Sigmoid colon (tissue), 6 donors: ENCODE measurements at regions not wholly inside any gene's neighbourhood (a gene's known extent, or its start where the extent isn't known, plus 50 kb on each side); places are given as distances from the start of the nearest gene placed in this dataset.

ENCODE experiments used
- DNase-seq: peaks from one replicate; pipeline ENCODE4 v3.0.0-alpha.2; 2019
- H3K27ac ChIP-seq, 4 donors: fragments of 200-600 bp; sonication (generic); one replicate each; pipeline ENCODE4 v1.5.1; 2016 to 2019; ENCODE audit warnings: mild to moderate bottlenecking in 1 of 4
- H3K27me3 ChIP-seq, 3 donors: fragments of 200-600 bp; sonication (generic); one replicate each; pipeline ENCODE4 v1.5.1; 2019; ENCODE audit warnings: mild to moderate bottlenecking in 1 of 3
- H3K36me3 ChIP-seq, 4 donors: fragments of 200-600 bp; sonication (generic); one replicate each; pipeline ENCODE4 v1.5.1; 2016 to 2019
- H3K4me1 ChIP-seq, 4 donors: fragments of 200-600 bp; sonication (generic); one replicate each; pipeline ENCODE4 v1.5.1; 2017 to 2019
- H3K4me3 ChIP-seq, 4 donors: fragments of 200-600 bp; sonication (generic); one replicate each; pipeline ENCODE4 v1.5.1; 2017 to 2019; ENCODE audit warnings: mild to moderate bottlenecking in 2 of 4, moderate library complexity in 1 of 4
- H3K9me3 ChIP-seq, 4 donors: fragments of 200-600 bp in 3 of 4; sonication (generic) in 3 of 4; one replicate each; pipeline versions ENCODE4 v1.5.1 to v1.6.1; 2013 to 2019
- EP300 ChIP-seq, 4 donors: sonication (generic); formaldehyde crosslinking; IDR thresholded peaks; one replicate each; pipeline ENCODE4 v1.6.1; 2017; ENCODE audit warnings: antibody characterized with exemption in 4 of 4
- POLR2A ChIP-seq, 2 donors: fragments of 450-650 bp; IDR thresholded peaks; one replicate each; pipeline ENCODE4 v1.6.1; 2016; ENCODE audit warnings: antibody characterized with exemption in 2 of 2, mild to moderate bottlenecking in 2 of 2, moderate library complexity in 2 of 2
- POLR2AphosphoS5 ChIP-seq, 4 donors: sonication (generic); formaldehyde crosslinking; IDR thresholded peaks; one replicate each; pipeline ENCODE4 v1.6.1; 2017; ENCODE audit warnings: antibody characterized with exemption in 4 of 4
- WGBS, 2 donors: extraction: QIAGEN DNeasy Blood & Tissue Kit; methylation state at CpG; one replicate each; pipeline ENCODE4 v1.1.7; 2013; 5-methylcytosine and 5-hydroxymethylcytosine counted together
- intact Hi-C: fragments of 100-400 bp; cut with DNase I; formaldehyde crosslinking; loops from one replicate; pipeline ENCODE4 v1.15.1; 2023
- TF ChIP-seq, protein P1 (sequence below), 4 experiments: fragments of 450-650 bp in 3 of 4; fragments of 200-600 bp in 1 of 4; IDR thresholded peaks; one replicate each; pipeline ENCODE4 v1.5.1; 2016 to 2019; ENCODE audit warnings: antibody characterized with exemption in 4 of 4, mild to moderate bottlenecking in 3 of 4, moderate library complexity in 2 of 4
- donor health status: healthy with polysubstance abuse.
- donor health status: healthy.

GRCh38 chr1:194707074-194707473, 1520.7 kb upstream of the B3GALT2 start:
- intact Hi-C loops: no loop called here
- Histone ChIP-seq H3K27ac (no peak overlapping the region), H3K27me3 (no peaks in the 10 kb centered on the region), H3K9me3 (no peaks in the 10 kb centered on the region), H3K4me3 (no peak overlapping the region), H3K4me1 (no peaks in the 10 kb centered on the region), H3K36me3 (no peaks in the 10 kb centered on the region)
- WGBS, 2 donors: 88 to 92% methylated on average over 6 of the region's 6 CpGs
- DNase-seq: no peak
- TF ChIP-seq POLR2A (IDR thresholded peaks at IDR 0.05) (no peak), POLR2AphosphoS5 (IDR thresholded peaks at IDR 0.05) (no peak), EP300 (IDR thresholded peaks at IDR 0.05) (no peak)
- TF ChIP-seq, protein P1, sequence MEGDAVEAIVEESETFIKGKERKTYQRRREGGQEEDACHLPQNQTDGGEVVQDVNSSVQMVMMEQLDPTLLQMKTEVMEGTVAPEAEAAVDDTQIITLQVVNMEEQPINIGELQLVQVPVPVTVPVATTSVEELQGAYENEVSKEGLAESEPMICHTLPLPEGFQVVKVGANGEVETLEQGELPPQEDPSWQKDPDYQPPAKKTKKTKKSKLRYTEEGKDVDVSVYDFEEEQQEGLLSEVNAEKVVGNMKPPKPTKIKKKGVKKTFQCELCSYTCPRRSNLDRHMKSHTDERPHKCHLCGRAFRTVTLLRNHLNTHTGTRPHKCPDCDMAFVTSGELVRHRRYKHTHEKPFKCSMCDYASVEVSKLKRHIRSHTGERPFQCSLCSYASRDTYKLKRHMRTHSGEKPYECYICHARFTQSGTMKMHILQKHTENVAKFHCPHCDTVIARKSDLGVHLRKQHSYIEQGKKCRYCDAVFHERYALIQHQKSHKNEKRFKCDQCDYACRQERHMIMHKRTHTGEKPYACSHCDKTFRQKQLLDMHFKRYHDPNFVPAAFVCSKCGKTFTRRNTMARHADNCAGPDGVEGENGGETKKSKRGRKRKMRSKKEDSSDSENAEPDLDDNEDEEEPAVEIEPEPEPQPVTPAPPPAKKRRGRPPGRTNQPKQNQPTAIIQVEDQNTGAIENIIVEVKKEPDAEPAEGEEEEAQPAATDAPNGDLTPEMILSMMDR (IDR thresholded peaks at IDR 0.05): no peak

- TF ChIP-seq, protein P1 (IDR thresholded peaks at IDR 0.05): no peak
- TF ChIP-seq EP300 (IDR thresholded peaks at IDR 0.05) (no peak), POLR2A (IDR thresholded peaks at IDR 0.05) (no peak), POLR2AphosphoS5 (IDR thresholded peaks at IDR 0.05) (no peak)
- Histone ChIP-seq H3K36me3 (no peaks in the 10 kb centered on the region), H3K9me3 (no peaks in the 10 kb centered on the region), H3K4me1 (no peaks in the 10 kb centered on the region), H3K27me3 (no peaks in the 10 kb centered on the region), H3K4me3 (no peak overlapping the region), H3K27ac (no peak overlapping the region)
- intact Hi-C loops: no loop called here
- DNase-seq: no peak
- WGBS, 2 donors: 68 to 76% methylated on average over 3 of the region's 3 CpGs
Measured at GRCh38 chr1:194705123-194705854, 1518.9 kb upstream of the B3GALT2 start.

DNA sequence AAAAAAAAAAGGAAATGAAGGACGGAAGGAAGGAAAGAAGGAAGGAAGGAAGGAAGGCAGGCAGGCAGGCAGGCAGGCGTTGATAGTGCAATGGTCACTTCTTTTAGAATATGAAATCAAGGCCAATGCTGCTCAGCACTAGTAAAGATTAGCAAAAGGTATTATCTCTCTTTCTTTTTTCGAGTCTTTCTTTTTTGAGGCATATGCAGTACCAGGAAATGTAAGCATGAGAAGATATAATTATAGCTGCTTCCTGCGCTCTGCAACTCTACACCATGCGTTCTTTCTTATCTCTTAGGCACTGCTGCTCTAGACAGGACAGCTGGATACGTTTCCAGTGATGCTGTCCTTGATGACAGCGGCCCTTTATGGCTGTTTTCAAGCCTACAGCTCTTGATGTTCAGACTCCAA, 1512.5 kb upstream of the B3GALT2 start:
- Histone ChIP-seq H3K4me1 (no peaks in the 10 kb centered on the region), H3K9me3 (no peaks in the 10 kb centered on the region), H3K27ac (no peak overlapping the region), H3K36me3 (no peaks in the 10 kb centered on the region), H3K4me3 (no peak overlapping the region), H3K27me3 (no peaks in the 10 kb centered on the region)
- intact Hi-C loops: no loop called here
- 67 to 71% methylated on average over 7 of the region's 7 CpGs for WGBS, 2 donors
- no peak for TF ChIP-seq EP300 (IDR thresholded peaks at IDR 0.05)
- no peak for TF ChIP-seq POLR2AphosphoS5 (IDR thresholded peaks at IDR 0.05)
- no peak for TF ChIP-seq POLR2A (IDR thresholded peaks at IDR 0.05)
- TF ChIP-seq, protein P1 (IDR thresholded peaks at IDR 0.05): no peak
- no peak for DNase-seq

DNA sequence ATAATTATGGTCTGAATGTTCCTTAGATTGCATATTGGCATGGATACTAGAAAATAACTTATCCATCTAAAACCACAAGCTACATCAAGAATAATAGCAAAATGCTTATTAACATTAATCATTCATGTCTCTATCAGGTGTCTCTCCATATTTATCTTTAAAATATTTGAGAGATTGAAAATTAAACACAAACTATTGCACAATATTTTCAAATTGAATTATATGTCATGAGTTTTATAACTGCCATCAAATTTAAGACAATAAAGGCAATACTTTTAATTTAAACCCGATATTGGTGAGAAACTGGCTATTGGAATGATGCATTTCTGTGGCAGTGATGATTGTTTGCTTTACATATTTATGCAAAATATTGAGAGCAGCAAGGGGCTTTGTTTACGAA, 1506.8 kb upstream of the B3GALT2 start:
- no peaks in the 10 kb centered on the region for H3K9me3 ChIP-seq
- TF ChIP-seq, protein P1 (IDR thresholded peaks at IDR 0.05): no peak
- TF ChIP-seq POLR2AphosphoS5 (IDR thresholded peaks at IDR 0.05): no peak
- no peak for TF ChIP-seq EP300 (IDR thresholded peaks at IDR 0.05)
- TF ChIP-seq POLR2A (IDR thresholded peaks at IDR 0.05): no peak
- no peaks in the 10 kb centered on the region for H3K36me3 ChIP-seq
- no peaks in the 10 kb centered on the region for H3K27me3 ChIP-seq
- WGBS, 2 donors: 79 to 81% methylated on average over 2 of the region's 2 CpGs
- H3K4me1 ChIP-seq: no peaks in the 10 kb centered on the region
- intact Hi-C loops: no loop called here
- H3K27ac ChIP-seq: no peak overlapping the region
- no peak overlapping the region for H3K4me3 ChIP-seq
- DNase-seq: no peak

DNA sequence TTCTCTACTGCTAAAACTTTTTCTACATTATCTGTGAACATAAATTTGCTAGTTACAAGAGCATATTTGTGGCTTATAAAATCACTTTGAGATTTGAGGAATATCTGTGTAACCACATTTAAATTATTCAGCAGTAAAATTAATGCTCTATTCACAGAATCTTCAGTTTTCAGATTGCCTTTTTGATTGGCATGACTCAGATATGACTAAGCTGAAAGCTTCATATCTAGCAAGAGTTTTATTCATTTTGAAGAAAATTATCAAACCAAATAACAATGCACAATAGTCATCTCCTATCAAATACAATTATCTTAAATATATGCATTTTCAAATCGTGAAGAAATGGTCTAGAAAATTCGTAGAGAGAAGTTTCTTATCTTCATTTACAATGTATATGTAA, 1498.2 kb upstream of the B3GALT2 start:
- no peaks in the 10 kb centered on the region for H3K4me1 ChIP-seq
- H3K36me3 ChIP-seq: no peaks in the 10 kb centered on the region
- WGBS, 2 donors: 43 to 75% methylated on average over 2 of the region's 2 CpGs
- no peak for DNase-seq
- no peaks in the 10 kb centered on the region for H3K9me3 ChIP-seq
- no peak for TF ChIP-seq POLR2AphosphoS5 (IDR thresholded peaks at IDR 0.05)
- no peak for TF ChIP-seq EP300 (IDR thresholded peaks at IDR 0.05)
- no peak for TF ChIP-seq POLR2A (IDR thresholded peaks at IDR 0.05)
- TF ChIP-seq, protein P1 (IDR thresholded peaks at IDR 0.05): no peak
- no peak overlapping the region for H3K4me3 ChIP-seq
- intact Hi-C loops: no loop called here
- H3K27ac ChIP-seq: no peak overlapping the region
- no peaks in the 10 kb centered on the region for H3K27me3 ChIP-seq
